CD8-positive, alpha-beta memory T cell (primary cell): ENCODE measurements at regions not wholly inside any gene's neighbourhood (a gene's known extent, or its start where the extent isn't known, plus 50 kb on each side); places are given as distances from the start of the nearest gene placed in this dataset.

Experiments
- CTCF ChIA-PET: fragments of 350-600 bp; sonication (Branson Sonifier 250); formaldehyde crosslinking; loops from one replicate; lab custom pipeline; 2021; ENCODE audit warnings: antibody characterized with exemption; lab: Charles Lee
- POLR2A ChIA-PET: fragments of 350-600 bp; sonication (Branson Sonifier 250); formaldehyde crosslinking; loops from one replicate; lab custom pipeline; 2021; ENCODE audit warnings: antibody characterized with exemption; lab: Charles Lee
- DNase-seq, 5 donors: peaks; one replicate each; pipeline versions ENCODE4 v3.0.0 to v3.0.0-alpha.2; 2020 to 2022; ENCODE audit warnings: mixed read lengths in 1 of 5
- H3K27ac ChIP-seq: one replicate; pipeline ENCODE4 v1.7.0; 2013; ENCODE audit warnings: low read depth, mild to moderate bottlenecking, low read length, moderate library complexity
- H3K27me3 ChIP-seq: 2 replicates; pipeline ENCODE4 v1.7.0; 2013; ENCODE audit warnings: low read length, mild to moderate bottlenecking; ENCODE audit not compliant: insufficient read depth, poor library complexity, severe bottlenecking
- H3K36me3 ChIP-seq: 2 replicates; pipeline ENCODE4 v1.7.0; 2013; ENCODE audit warnings: mild to moderate bottlenecking, low read length, moderate library complexity; ENCODE audit not compliant: insufficient read depth
- H3K4me1 ChIP-seq: 2 replicates; pipeline ENCODE4 v1.7.0; 2013; ENCODE audit warnings: mild to moderate bottlenecking, low read length, moderate library complexity; ENCODE audit not compliant: insufficient read depth
- H3K4me3 ChIP-seq: 2 replicates; pipeline ENCODE4 v1.7.0; 2013; ENCODE audit warnings: mild to moderate bottlenecking, low read length
- H3K9me3 ChIP-seq: 2 replicates; pipeline ENCODE4 v1.7.0; 2013; ENCODE audit warnings: mild to moderate bottlenecking, low read length
- H3K27ac Mint-ChIP-seq, 8 donors: one replicate each; pipeline ENCODE4 v1.8.0; 2020 to 2021; ENCODE audit warnings: mixed read lengths in 8 of 8, mild to moderate bottlenecking in 6 of 8, inconsistent platforms in 3 of 8, moderate library complexity in 3 of 8
- H3K27me3 Mint-ChIP-seq, 2 donors: one replicate each; pipeline ENCODE4 v1.8.0; 2020 to 2021; ENCODE audit warnings: mixed read lengths in 2 of 2, mild to moderate bottlenecking in 1 of 2, moderate library complexity in 1 of 2
- H3K36me3 Mint-ChIP-seq, 3 donors: one replicate each; pipeline ENCODE4 v1.8.0; 2020 to 2021; ENCODE audit warnings: mixed read lengths in 3 of 3, inconsistent platforms in 1 of 3, mild to moderate bottlenecking in 1 of 3
- H3K4me1 Mint-ChIP-seq, 3 donors: one replicate each; pipeline ENCODE4 v1.8.0; 2020 to 2021; ENCODE audit warnings: mixed read lengths in 3 of 3, inconsistent platforms in 1 of 3, mild to moderate bottlenecking in 1 of 3
- H3K4me3 Mint-ChIP-seq, 7 donors: one replicate each; pipeline ENCODE4 v1.8.0; 2020 to 2021; ENCODE audit warnings: mixed read lengths in 7 of 7, mild to moderate bottlenecking in 6 of 7, moderate library complexity in 4 of 7, inconsistent platforms in 2 of 7
- H3K9me3 Mint-ChIP-seq, 5 donors: one replicate each; pipeline ENCODE4 v1.8.0; 2020 to 2022; ENCODE audit warnings: mixed read lengths in 5 of 5, mild to moderate bottlenecking in 3 of 5, moderate library complexity in 2 of 5, inconsistent platforms in 1 of 5

DNA sequence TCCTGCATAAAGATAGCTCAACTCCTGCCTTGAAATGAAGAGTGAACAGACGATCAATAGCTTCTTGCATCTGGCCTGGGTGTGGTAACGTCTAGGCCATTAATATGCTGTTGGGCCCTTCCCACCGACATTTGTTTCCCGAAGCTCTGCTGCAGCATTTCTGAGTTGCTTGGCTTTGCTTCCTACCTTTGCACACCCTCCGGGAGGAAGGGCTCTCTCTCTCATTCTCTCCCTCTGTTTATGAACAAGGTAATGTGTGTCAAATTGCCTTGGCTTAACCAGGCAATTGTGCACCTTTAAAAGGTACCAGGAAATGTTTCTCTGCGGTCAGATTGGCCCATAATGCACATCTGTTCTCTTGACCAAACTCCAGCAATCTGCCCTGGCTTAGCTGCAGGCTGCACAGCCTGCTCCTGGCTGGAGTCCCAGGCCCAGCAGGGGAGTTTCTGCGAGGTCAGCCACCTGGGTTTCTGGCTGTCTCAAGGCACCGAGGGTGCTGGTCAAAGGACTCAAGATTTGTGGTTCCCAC, 223.7 kb downstream of the SNX10 start:
- Histone ChIP-seq H3K27me3 (no peaks in the 10 kb centered on the region), H3K36me3 (no peaks in the 10 kb centered on the region), H3K4me1 (no peaks in the 10 kb centered on the region), H3K9me3 (no peaks in the 10 kb centered on the region), H3K27ac (no peak overlapping the region), H3K4me3 (no peak overlapping the region)
- H3K27ac Mint-ChIP-seq, result no peak overlapping the region
- no peaks in the 10 kb centered on the region for H3K36me3 Mint-ChIP-seq
- H3K27me3 Mint-ChIP-seq, result peaks cover 11 to 30% of the 10 kb centered on the region in 2 donors
- no peaks in the 10 kb centered on the region for H3K9me3 Mint-ChIP-seq
- H3K4me1 Mint-ChIP-seq, result no peaks in the 10 kb centered on the region
- ChIA-PET POLR2A (no interaction called here), CTCF (no interaction called here)
- no peak for DNase-seq
- H3K4me3 Mint-ChIP-seq, result no peak overlapping the region

DNA sequence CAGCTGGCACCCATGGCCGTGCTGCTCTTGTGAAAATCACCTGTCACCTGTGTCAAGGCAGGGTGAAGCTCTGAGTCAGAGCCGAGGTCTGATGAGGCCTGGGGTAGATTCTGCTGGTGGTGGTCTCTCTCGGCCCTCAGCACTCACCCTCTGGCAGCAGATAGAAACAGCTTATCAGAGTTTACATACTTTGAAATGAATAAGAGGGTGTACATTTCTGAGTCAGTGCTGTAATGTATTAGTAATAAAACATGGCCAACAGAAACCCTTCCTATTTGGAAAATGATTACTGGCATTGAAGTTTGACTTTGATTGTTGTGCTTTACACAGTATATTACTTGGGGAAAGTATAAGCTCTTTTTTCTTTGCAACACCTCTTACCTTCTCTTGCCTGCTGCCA, 228.8 kb downstream of the SNX10 start:
- H3K4me3 Mint-ChIP-seq, result no peak overlapping the region
- Histone ChIP-seq H3K36me3 (no peaks in the 10 kb centered on the region), H3K4me3 (no peak overlapping the region), H3K27me3 (no peaks in the 10 kb centered on the region), H3K4me1 (no peaks in the 10 kb centered on the region), H3K27ac (no peak overlapping the region), H3K9me3 (no peaks in the 10 kb centered on the region)
- peaks cover 4 to 13% (median 6%) of the 10 kb centered on the region in 5 donors for H3K9me3 Mint-ChIP-seq
- ChIA-PET CTCF (no interaction called here), POLR2A (no interaction called here)
- peaks cover 4 to 36% of the 10 kb centered on the region in 2 donors for H3K27me3 Mint-ChIP-seq
- H3K36me3 Mint-ChIP-seq, result no peaks in the 10 kb centered on the region
- H3K4me1 Mint-ChIP-seq, result no peaks in the 10 kb centered on the region
- H3K27ac Mint-ChIP-seq, result no peak overlapping the region
- no peak for DNase-seq

DNA sequence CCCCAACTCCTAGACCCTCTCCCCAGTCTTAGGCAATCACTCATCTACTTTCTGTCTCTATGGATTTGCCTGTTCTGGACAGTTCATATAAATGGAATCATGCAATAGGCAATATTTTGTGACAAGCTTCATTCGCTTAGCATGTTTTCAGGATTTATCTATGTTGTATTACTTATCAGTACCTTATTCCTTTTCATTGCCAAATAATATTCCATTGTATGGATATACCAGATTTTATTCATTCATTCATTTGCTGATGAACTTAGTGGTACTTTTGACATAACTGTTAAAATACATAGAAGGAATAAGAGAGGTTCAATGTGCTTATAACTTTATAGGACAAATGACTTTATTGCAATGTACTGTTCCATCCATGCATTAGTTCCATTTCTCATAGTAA, 231.0 kb downstream of the SNX10 start:
- DNase-seq, result no peak

DNA sequence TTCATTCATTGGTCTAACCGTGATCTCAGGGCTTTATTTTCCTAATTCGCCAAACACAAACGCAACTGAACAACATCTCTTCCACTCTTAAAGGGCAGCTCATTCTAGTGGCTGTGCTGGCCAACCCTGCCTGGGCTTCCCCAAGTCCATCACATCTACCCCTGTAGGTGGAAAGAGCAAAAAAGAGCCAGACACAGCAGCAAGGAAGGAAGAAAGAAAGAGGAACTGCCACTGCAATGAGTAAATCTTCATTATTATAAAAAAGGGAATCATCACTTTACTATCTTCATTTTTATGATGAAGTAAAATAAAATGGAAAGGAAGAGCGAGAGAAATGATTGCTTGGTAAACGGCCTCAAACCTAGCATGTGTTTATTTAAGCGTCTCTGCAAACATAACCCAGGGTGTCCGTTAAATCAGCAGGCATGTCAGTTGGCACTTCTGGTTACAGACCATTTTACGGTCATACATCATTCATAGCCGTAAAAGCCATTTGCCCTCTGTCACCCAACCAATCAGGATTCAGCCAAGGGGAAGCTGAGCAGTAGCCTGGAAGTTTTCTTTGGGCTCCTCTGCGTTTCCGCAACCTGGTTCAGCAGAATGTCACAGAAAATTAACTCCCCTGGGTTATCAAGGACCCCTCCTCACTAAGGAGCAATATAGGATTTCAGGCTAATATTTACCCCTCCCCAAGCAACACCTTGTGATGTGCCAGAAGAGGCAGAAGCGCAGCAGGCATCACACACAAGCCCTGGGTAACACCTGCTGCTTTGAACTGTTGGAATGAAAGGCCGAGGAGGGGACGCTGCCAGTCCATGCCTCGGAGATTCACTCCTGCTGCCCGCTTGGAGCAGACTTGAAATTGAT, 234.0 kb downstream of the SNX10 start:
- Mint-ChIP-seq H3K27ac (no peak overlapping the region), H3K4me1 (no peaks in the 10 kb centered on the region), H3K4me3 (peak overlapping the region in 1 of 7 donors; percentile 4), H3K9me3 (peaks cover 4 to 13% (median 9%) of the 10 kb centered on the region in 5 donors), H3K27me3 (peaks cover 3 to 22% of the 10 kb centered on the region in 2 donors), H3K36me3 (no peaks in the 10 kb centered on the region)
- ChIA-PET POLR2A (no interaction called here), CTCF (no interaction called here)
- no peak for DNase-seq
- Histone ChIP-seq H3K4me3 (no peak overlapping the region), H3K27me3 (no peaks in the 10 kb centered on the region), H3K9me3 (no peaks in the 10 kb centered on the region), H3K4me1 (no peaks in the 10 kb centered on the region), H3K27ac (no peak overlapping the region), H3K36me3 (no peaks in the 10 kb centered on the region)

More for the DNA sequence above, 231.0 kb downstream of the SNX10 start:
- Mint-ChIP-seq H3K27ac (no peak overlapping the region), H3K4me3 (no peak overlapping the region), H3K4me1 (no peaks in the 10 kb centered on the region), H3K9me3 (peaks cover 4 to 13% (median 9%) of the 10 kb centered on the region in 5 donors), H3K36me3 (no peaks in the 10 kb centered on the region), H3K27me3 (peaks cover 3 to 35% of the 10 kb centered on the region in 2 donors)
- Histone ChIP-seq H3K9me3 (no peaks in the 10 kb centered on the region), H3K36me3 (no peaks in the 10 kb centered on the region), H3K4me1 (no peaks in the 10 kb centered on the region), H3K4me3 (no peak overlapping the region), H3K27me3 (no peaks in the 10 kb centered on the region), H3K27ac (no peak overlapping the region)
- ChIA-PET CTCF (interaction anchor here (1.7 kb wide), 1 partner anchor 11 kb away, joined by 3 read pairs; no protein-coding TSS in a partner anchor), POLR2A (no interaction called here)

DNA sequence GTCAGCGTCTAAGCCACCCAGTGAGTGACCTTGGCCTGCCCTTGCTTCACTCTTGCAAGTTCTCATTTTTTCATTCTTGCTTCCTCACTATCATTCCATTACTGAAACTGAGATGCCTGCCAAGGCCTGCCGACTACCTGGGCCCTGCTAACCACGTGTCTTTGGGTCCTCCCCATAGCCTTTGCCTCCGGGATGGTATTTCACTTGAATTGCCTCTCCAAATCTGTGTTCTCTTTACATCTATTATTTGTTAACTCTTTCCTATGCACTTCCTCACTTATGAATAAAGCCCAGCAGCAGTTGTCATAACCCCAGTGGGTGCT, 234.6 kb downstream of the SNX10 start:
- ChIA-PET POLR2A (no interaction called here), CTCF (no interaction called here)
- H3K9me3 ChIP-seq, result no peaks in the 10 kb centered on the region
- no peaks in the 10 kb centered on the region for H3K36me3 ChIP-seq
- H3K27me3 Mint-ChIP-seq, result peaks cover 3 to 25% of the 10 kb centered on the region in 2 donors
- no peak overlapping the region for H3K4me3 Mint-ChIP-seq
- no peak overlapping the region for H3K27ac Mint-ChIP-seq
- H3K27me3 ChIP-seq, result no peaks in the 10 kb centered on the region
- H3K4me1 ChIP-seq, result no peaks in the 10 kb centered on the region
- H3K4me3 ChIP-seq, result no peak overlapping the region
- H3K9me3 Mint-ChIP-seq, result peaks cover 2 to 13% (median 9%) of the 10 kb centered on the region in 5 donors
- H3K27ac ChIP-seq, result no peak overlapping the region
- no peaks in the 10 kb centered on the region for H3K36me3 Mint-ChIP-seq
- no peak for DNase-seq
- no peaks in the 10 kb centered on the region for H3K4me1 Mint-ChIP-seq

DNA sequence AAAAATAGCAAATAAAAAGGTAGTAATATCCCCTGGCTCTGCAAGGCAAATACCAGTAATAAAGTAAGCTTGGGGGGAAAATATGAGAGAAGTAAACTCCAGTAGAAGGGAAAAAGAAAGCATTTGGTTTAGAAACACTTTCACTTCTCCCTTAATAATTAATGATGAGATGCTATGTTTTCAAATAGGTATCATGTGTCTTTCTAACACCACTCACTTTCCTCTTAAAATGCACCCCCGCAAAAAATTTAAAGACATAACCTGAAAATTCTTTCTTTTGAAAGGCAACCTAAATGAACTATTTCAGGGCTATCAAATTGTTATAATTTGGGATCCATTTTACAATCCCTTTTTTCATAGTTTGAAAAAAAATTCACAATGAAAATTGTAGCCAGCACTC, 240.3 kb downstream of the SNX10 start:
- Mint-ChIP-seq H3K4me1 (no peaks in the 10 kb centered on the region), H3K9me3 (no peaks in the 10 kb centered on the region), H3K36me3 (no peaks in the 10 kb centered on the region), H3K27me3 (peaks cover 21 to 68% of the 10 kb centered on the region in 2 donors), H3K4me3 (no peak overlapping the region), H3K27ac (no peak overlapping the region)
- H3K4me1 ChIP-seq, result no peaks in the 10 kb centered on the region
- ChIA-PET CTCF (interaction anchor here (1.2 kb wide), 1 partner anchor 10 kb away, joined by 3 read pairs; no protein-coding TSS in a partner anchor), POLR2A (no interaction called here)
- DNase-seq, result no peak
- H3K4me3 ChIP-seq, result no peak overlapping the region
- no peaks in the 10 kb centered on the region for H3K27me3 ChIP-seq
- no peaks in the 10 kb centered on the region for H3K36me3 ChIP-seq
- H3K9me3 ChIP-seq, result no peaks in the 10 kb centered on the region
- no peak overlapping the region for H3K27ac ChIP-seq

DNA sequence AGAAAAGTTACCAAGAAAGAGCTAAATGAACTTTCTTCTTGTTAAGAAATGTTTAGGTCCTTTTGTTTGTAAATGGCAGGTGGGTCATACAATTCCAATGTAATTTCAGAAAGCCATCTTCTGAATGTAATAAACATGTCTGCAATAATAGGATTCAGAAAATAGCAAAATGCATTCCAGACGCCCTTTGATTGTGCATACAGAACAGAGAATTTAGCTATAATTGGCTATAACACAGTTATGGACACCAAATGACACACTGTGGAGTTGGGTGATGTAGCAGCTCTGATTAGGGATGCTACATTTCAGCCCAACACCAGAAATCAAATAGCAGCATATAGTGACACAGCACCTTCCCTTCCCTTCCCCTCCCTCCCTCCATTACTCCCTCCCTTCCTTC, 240.8 kb downstream of the SNX10 start:
- H3K27ac ChIP-seq, result no peak overlapping the region
- no peaks in the 10 kb centered on the region for H3K9me3 ChIP-seq
- H3K27me3 ChIP-seq, result no peaks in the 10 kb centered on the region
- Mint-ChIP-seq H3K4me3 (no peak overlapping the region), H3K27ac (no peak overlapping the region), H3K9me3 (no peaks in the 10 kb centered on the region), H3K36me3 (no peaks in the 10 kb centered on the region), H3K4me1 (no peaks in the 10 kb centered on the region), H3K27me3 (peaks cover 24 to 74% of the 10 kb centered on the region in 2 donors)
- H3K4me3 ChIP-seq, result no peak overlapping the region
- POLR2A ChIA-PET, result no interaction called here
- no peak for DNase-seq
- H3K4me1 ChIP-seq, result no peaks in the 10 kb centered on the region
- CTCF ChIA-PET, result interaction anchor here (1.2 kb wide), 1 partner anchor 11 kb away, joined by 3 read pairs; no protein-coding TSS in a partner anchor
- H3K36me3 ChIP-seq, result no peaks in the 10 kb centered on the region

DNA sequence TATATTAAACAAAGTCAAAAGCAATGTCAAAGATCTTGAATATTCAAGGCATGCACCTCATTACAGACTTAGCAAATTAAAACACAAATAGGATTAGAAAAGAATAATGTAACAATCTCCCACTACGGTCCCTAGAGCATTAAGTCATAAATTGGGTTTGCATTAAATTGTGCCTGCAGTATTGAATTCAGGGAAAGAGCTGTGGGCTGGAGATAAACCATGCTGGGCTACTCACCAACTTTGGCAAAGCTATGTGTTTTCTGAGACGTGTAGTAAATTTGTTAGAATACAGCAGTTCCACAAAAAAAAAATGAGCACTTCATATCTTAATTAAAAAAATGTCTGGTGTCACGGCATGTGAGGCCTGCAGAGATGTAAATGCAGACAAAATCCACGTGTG, 241.6 kb downstream of the SNX10 start:
- ChIA-PET POLR2A (no interaction called here), CTCF (no interaction called here)
- no peak for DNase-seq
- Mint-ChIP-seq H3K36me3 (no peaks in the 10 kb centered on the region), H3K27ac (no peak overlapping the region), H3K4me1 (no peaks in the 10 kb centered on the region), H3K9me3 (no peaks in the 10 kb centered on the region), H3K27me3 (peaks cover 27 to 77% of the 10 kb centered on the region in 2 donors), H3K4me3 (no peak overlapping the region)
- Histone ChIP-seq H3K27me3 (no peaks in the 10 kb centered on the region), H3K4me1 (no peaks in the 10 kb centered on the region), H3K4me3 (no peak overlapping the region), H3K36me3 (no peaks in the 10 kb centered on the region), H3K27ac (no peak overlapping the region), H3K9me3 (no peaks in the 10 kb centered on the region)
